Lung (tissue), 9 donors: ENCODE measurements at regions not wholly inside any gene's neighbourhood (a gene's known extent, or its start where the extent isn't known, plus 50 kb on each side); places are given as distances from the start of the nearest gene placed in this dataset.
"Not testable (repeated sequence)": the region's sequence is repeated elsewhere in the genome, so short reads cannot be mapped to it uniquely, and the experiment has no call there.

ENCODE experiments used
- ATAC-seq: fragments of 200-7000 bp; cut with Tn5 transposase; one replicate; pipeline ENCODE4 v1.9.1; 2020; ENCODE audit warnings: moderate number of reproducible peaks; ENCODE audit not compliant: insufficient read depth, low FRiP score
- DNase-seq, 3 donors: peaks; one replicate each; pipeline ENCODE4 v3.0.0-alpha.2; 2013 to 2017
- H3K27ac ChIP-seq, 2 donors: one replicate each; pipeline ENCODE4 v1.5.1; 2013; ENCODE audit warnings: mild to moderate bottlenecking in 2 of 2, moderate library complexity in 2 of 2, control low read depth in 1 of 2, inconsistent platforms in 1 of 2, low read depth in 1 of 2, low read length in 1 of 2
- H3K27me3 ChIP-seq, 3 donors: one replicate each; pipeline ENCODE4 v1.5.1; 2013; ENCODE audit warnings: low read length in 2 of 3; ENCODE audit not compliant: control insufficient read depth in 3 of 3, insufficient read depth in 3 of 3
- H3K36me3 ChIP-seq, 4 donors: one replicate each; pipeline ENCODE4 v1.5.1; 2013; ENCODE audit warnings: low read length in 4 of 4, mild to moderate bottlenecking in 1 of 4, moderate library complexity in 1 of 4; ENCODE audit not compliant: control insufficient read depth in 4 of 4, insufficient read depth in 4 of 4
- H3K4me1 ChIP-seq, 5 donors: one replicate each; pipeline ENCODE4 v1.5.1; 2013; ENCODE audit warnings: low read length in 5 of 5, mild to moderate bottlenecking in 2 of 5, moderate library complexity in 1 of 5; ENCODE audit not compliant: control insufficient read depth in 5 of 5, insufficient read depth in 5 of 5
- H3K4me3 ChIP-seq: one replicate; pipeline ENCODE4 v1.5.1; 2013; ENCODE audit warnings: mild to moderate bottlenecking, control low read depth, moderate library complexity
- H3K9ac ChIP-seq, 2 donors: one replicate each; pipeline ENCODE4 v1.5.1; 2013; ENCODE audit warnings: low read length in 2 of 2, control low read depth in 1 of 2; ENCODE audit not compliant: insufficient read depth in 1 of 2
- H3K9me3 ChIP-seq, 4 donors: one replicate each; pipeline ENCODE4 v1.5.1; 2013; ENCODE audit warnings: low read length in 3 of 4, mild to moderate bottlenecking in 1 of 4, moderate library complexity in 1 of 4; ENCODE audit not compliant: control insufficient read depth in 4 of 4, insufficient read depth in 3 of 4
- WGBS, 2 donors: extraction: QIAGEN DNeasy Blood & Tissue Kit; methylation state at CpG; one replicate each; pipeline ENCODE4 v1.1.7; 2013; 5-methylcytosine and 5-hydroxymethylcytosine counted together
- donor health status: Bipolar disorder and iron deficiency.
- donor health status: healthy.
- donor health status: DM: yes; HTN: yes; CAD: no.

GRCh38 chr1:146411923-146412322, 183.1 kb upstream of the NOTCH2NLA start:
- DNase-seq, ATAC-seq, H3K27ac ChIP-seq, H3K9me3 ChIP-seq, H3K4me3 ChIP-seq, H3K9ac ChIP-seq, H3K36me3 ChIP-seq, H3K4me1 ChIP-seq, H3K27me3 ChIP-seq: not testable (repeated sequence)
- 0 to 6% methylated on average over 1 of the region's 3 CpGs for WGBS, 2 donors

DNA sequence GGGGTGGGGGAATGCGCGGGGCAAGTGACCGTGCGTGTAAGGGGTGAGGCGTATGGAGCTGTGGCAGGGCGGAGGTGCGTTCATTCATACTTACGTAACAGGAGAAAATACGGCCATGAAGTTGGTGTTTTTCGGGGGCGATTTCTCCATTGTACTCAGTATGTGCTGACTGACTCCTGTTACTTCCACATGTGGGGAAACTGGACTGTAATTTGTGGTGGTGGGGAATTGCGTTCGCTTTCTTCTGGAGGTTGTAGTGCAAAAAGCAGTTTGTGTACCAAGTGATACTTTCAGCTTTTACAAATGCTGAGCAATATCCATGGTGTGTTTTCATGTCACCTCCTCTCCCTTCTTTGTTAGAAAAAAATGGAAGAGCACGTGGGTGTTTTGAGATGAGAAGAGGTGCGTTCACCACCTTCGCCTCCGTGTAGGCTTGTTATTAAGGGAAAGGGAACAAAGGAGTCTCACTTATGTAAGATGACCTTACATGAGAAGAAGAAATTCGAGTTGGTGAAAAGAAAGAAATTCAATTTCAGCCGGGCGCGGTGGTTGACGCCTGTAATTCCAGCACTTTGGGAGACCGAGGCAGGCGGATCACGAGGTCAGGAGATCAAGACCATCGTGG, 181.1 kb upstream of the NOTCH2NLA start:
- not testable (repeated sequence) for H3K9ac ChIP-seq, H3K4me1 ChIP-seq, H3K27me3 ChIP-seq, H3K36me3 ChIP-seq, H3K4me3 ChIP-seq, H3K9me3 ChIP-seq
- WGBS, 2 donors, result 28 to 43% methylated on average over 23 to 26 of the region's 26 CpGs
- peak; percentile 62 for ATAC-seq
- H3K27ac ChIP-seq, result peak overlapping the region; percentile 14 to 62
- DNase-seq, result peak; percentile 12 to 49 (median 25)

- ATAC-seq, H3K27me3 ChIP-seq, H3K27ac ChIP-seq, H3K36me3 ChIP-seq, H3K4me1 ChIP-seq, H3K9me3 ChIP-seq, H3K9ac ChIP-seq, H3K4me3 ChIP-seq: not testable (repeated sequence)
- DNase-seq, result peak in 1 of 3 donors; percentile 15
- WGBS, 2 donors, result 29 to 42% methylated on average over 7 to 9 of the region's 24 CpGs
Observed at GRCh38 chr1:146409116-146409801, 180.4 kb upstream of the NOTCH2NLA start.

DNA sequence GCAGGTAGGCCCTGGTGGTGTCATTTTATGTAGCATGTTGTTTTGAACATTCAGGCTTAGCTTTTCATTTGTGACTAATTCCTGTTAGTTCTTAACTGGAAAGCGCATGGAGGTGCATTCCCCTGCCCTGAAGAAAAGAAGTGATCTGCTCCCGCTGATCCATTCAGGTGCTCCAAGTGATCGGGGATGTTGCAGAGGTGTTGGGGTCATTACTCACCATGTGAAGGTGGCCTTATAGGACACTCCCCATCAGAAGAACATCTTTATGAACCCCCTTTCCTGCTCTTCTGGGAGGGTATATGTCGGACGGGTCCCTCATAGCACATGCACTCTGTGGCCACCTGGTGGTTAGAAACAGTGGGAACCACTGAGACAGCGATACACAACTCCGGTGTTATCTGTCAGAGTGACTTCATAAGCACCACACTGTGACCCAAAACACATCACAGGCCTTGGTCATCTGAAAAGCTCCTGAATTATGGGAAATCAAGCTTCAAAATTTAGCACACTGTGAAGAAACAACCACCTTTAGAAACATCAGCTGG, 172.5 kb upstream of the NOTCH2NLA start:
- peak in 1 of 3 donors; percentile 9 for DNase-seq
- not testable (repeated sequence) for H3K4me1 ChIP-seq, H3K4me3 ChIP-seq, ATAC-seq, H3K9ac ChIP-seq, H3K36me3 ChIP-seq, H3K27ac ChIP-seq, H3K27me3 ChIP-seq, H3K9me3 ChIP-seq
- 33 to 38% methylated on average over 5 of the region's 7 CpGs for WGBS, 2 donors

- not testable (repeated sequence) for DNase-seq, H3K9ac ChIP-seq, H3K27ac ChIP-seq, H3K27me3 ChIP-seq, H3K4me3 ChIP-seq, ATAC-seq, H3K4me1 ChIP-seq, H3K9me3 ChIP-seq, H3K36me3 ChIP-seq
- 81 to 90% methylated on average over 8 of the region's 8 CpGs for WGBS, 2 donors
Observed at GRCh38 chr1:146400173-146401121, 171.6 kb upstream of the NOTCH2NLA start.

DNA sequence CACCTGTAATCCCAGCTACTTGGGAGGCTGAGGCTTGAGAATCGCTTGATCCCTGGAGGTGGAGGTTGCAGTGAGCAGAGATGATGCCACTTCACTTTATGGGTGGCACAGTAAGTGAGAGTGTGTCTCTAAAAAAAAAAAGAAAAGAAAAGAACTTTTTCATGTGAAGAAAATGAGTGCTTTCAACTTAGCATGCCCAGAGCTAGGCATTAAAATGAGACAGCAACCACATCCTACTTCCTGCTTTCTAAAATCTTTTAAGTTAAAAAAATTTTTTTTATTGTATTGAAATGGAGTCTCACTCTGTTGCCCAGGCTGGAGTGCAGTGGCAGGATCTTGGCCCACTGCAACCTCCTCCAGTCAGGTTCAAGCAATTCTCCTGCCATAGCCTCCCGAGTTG, 170.4 kb upstream of the NOTCH2NLA start:
- H3K4me3 ChIP-seq, ATAC-seq, H3K27me3 ChIP-seq, H3K27ac ChIP-seq, H3K36me3 ChIP-seq, H3K9ac ChIP-seq, H3K9me3 ChIP-seq, DNase-seq, H3K4me1 ChIP-seq: not testable (repeated sequence)
- WGBS, 2 donors, result 73 to 83% methylated on average over 2 of the region's 2 CpGs

- not testable (repeated sequence) for H3K27ac ChIP-seq, ATAC-seq, H3K27me3 ChIP-seq, H3K9ac ChIP-seq, H3K9me3 ChIP-seq, DNase-seq, H3K36me3 ChIP-seq, H3K4me1 ChIP-seq, H3K4me3 ChIP-seq
Observed at GRCh38 chr1:146396801-146397200, 168.0 kb upstream of the NOTCH2NLA start.

DNA sequence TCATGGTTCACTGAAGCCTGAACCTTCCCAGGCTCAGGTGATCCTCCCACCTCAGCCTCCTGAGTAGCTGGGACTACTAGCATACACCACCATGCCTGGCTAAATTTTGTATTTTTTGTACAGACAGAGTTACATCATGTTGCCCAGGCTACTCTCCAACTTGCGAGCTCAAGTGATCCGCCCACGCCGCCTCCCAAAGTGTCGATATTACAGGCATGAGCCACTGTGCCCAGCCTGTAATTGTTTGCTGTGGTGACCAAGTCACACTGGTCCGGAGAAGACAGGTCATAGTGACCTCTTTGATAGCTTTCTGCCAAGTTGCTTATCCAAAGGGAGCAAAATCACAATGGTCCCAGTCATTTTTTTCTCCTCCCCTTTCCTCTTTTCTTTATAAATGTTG, 167.4 kb upstream of the NOTCH2NLA start:
- H3K4me3 ChIP-seq, H3K36me3 ChIP-seq, H3K4me1 ChIP-seq, H3K27ac ChIP-seq, H3K9ac ChIP-seq, ATAC-seq, H3K9me3 ChIP-seq, DNase-seq, H3K27me3 ChIP-seq: not testable (repeated sequence)
- 87 to 90% methylated on average over 6 of the region's 6 CpGs for WGBS, 2 donors
